ENCODE measurements at regions not wholly inside any gene's neighbourhood (a gene's known extent, or its start where the extent isn't known, plus 50 kb on each side); places are given as distances from the start of the nearest gene placed in this dataset.

- TF ChIP-seq CTCF (IDR thresholded peaks at IDR 0.05): no peak
- no peak for TF ChIP-seq POLR2A (IDR thresholded peaks at IDR 0.05)
Measured at GRCh38 chr2:156689939-156690338, 253.8 kb downstream of the GPD2 start.

Measured in uterus (tissue), 2 donors.